Type B pancreatic cell (in vitro differentiated cells): ENCODE measurements at regions not wholly inside any gene's neighbourhood (a gene's known extent, or its start where the extent isn't known, plus 50 kb on each side); places are given as distances from the start of the nearest gene placed in this dataset.
A peak's percentile ranks its signal among the peaks of the same experiment; 100 is the strongest.

Experiments
- DNase-seq: peaks from one replicate; pipeline ENCODE4 v3.0.0; 2021; ENCODE audit warnings: mixed read lengths; ENCODE audit not compliant: unreplicated experiment; ENCODE audit errors: extremely low spot score
- H3K27ac Mint-ChIP-seq: 2 replicates; pipeline ENCODE4 v1.8.0; 2021; ENCODE audit warnings: mild to moderate bottlenecking, mixed read lengths
- H3K27me3 Mint-ChIP-seq: 2 replicates; pipeline ENCODE4 v1.8.0; 2021; ENCODE audit warnings: mixed read lengths
- H3K36me3 Mint-ChIP-seq: 2 replicates; pipeline ENCODE4 v1.8.0; 2021; ENCODE audit warnings: mixed read lengths
- H3K4me1 Mint-ChIP-seq: one replicate; pipeline ENCODE4 v1.8.0; 2021; ENCODE audit warnings: mixed read lengths; ENCODE audit not compliant: unreplicated experiment
- H3K4me3 Mint-ChIP-seq: 2 replicates; pipeline ENCODE4 v1.8.0; 2021; ENCODE audit warnings: mild to moderate bottlenecking, mixed read lengths
- H3K9me3 Mint-ChIP-seq: 2 replicates; pipeline ENCODE4 v1.8.0; 2021; ENCODE audit warnings: mixed read lengths
- CTCF ChIP-seq: fragments of 200-600 bp; sonication (generic); conservative IDR thresholded peaks from 2 replicates; pipeline ENCODE4 v1.5.0; 2021; ENCODE audit warnings: antibody characterized with exemption, mild to moderate bottlenecking

DNA sequence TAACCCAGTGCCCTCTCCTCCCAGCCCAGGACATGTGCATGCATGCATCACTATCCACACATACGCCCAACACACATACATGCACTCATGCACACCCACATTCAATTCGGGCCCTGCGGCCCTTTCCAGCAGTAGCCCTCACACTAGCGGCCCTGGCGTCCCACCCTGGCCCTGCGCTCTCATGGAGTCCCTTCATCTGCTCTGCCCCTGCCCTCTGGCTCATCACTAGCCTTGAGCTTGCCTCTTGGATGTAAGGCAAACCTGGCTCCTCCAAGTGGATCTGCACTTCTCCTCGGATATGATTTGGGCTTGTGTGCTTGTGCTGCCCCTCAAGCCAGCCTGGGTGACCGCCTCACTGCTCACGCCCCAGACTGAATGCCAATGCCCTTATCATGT is 147.2 kb downstream of the SEC61B start:
- DNase-seq = no peak
- peaks cover 7% of the 10 kb centered on the region for H3K27me3 Mint-ChIP-seq
- no peaks in the 10 kb centered on the region for H3K9me3 Mint-ChIP-seq
- H3K4me1 Mint-ChIP-seq = peaks cover 19% of the 10 kb centered on the region
- no peak overlapping the region for H3K27ac Mint-ChIP-seq
- no peaks in the 10 kb centered on the region for H3K36me3 Mint-ChIP-seq
- H3K4me3 Mint-ChIP-seq = peak overlapping the region; percentile 77
- no peak for TF ChIP-seq CTCF

DNA sequence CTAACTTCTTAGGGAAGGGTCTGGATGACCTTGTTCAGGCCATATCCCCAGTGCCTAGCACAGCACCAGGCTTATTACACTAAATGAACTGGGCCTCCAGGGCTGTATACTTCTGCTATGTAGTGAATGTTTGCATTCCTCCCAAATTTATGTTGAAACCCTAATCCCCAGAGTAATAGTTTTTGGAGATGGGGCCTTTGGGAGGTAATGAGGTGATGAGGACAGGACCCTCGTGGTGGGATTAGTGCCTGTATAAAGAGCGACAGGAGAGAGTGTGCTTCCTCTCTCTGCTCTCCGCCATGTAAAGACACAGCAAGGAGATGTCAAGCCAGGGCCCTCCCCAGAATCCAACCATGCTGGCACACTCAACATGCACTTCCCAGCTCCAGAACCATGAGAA is 148.3 kb downstream of the SEC61B start:
- no peak for DNase-seq
- TF ChIP-seq CTCF = no peak
- Mint-ChIP-seq H3K4me3 (no peak overlapping the region), H3K27me3 (peaks cover 7% of the 10 kb centered on the region), H3K36me3 (no peaks in the 10 kb centered on the region), H3K4me1 (peaks cover 19% of the 10 kb centered on the region), H3K27ac (no peak overlapping the region), H3K9me3 (no peaks in the 10 kb centered on the region)

GRCh38 chr9:99371376-99371775 is 149.3 kb downstream of the SEC61B start:
- H3K27ac Mint-ChIP-seq = no peak overlapping the region
- peaks cover 19% of the 10 kb centered on the region for H3K4me1 Mint-ChIP-seq
- no peaks in the 10 kb centered on the region for H3K36me3 Mint-ChIP-seq
- no peak for TF ChIP-seq CTCF
- H3K27me3 Mint-ChIP-seq = peaks cover 10% of the 10 kb centered on the region
- DNase-seq = no peak
- no peaks in the 10 kb centered on the region for H3K9me3 Mint-ChIP-seq
- no peak overlapping the region for H3K4me3 Mint-ChIP-seq

- no peak overlapping the region for H3K27ac Mint-ChIP-seq
- no peaks in the 10 kb centered on the region for H3K36me3 Mint-ChIP-seq
- no peaks in the 10 kb centered on the region for H3K9me3 Mint-ChIP-seq
- DNase-seq = no peak
- no peak overlapping the region for H3K4me3 Mint-ChIP-seq
- no peak for TF ChIP-seq CTCF
- peaks cover 14% of the 10 kb centered on the region for H3K4me1 Mint-ChIP-seq
- H3K27me3 Mint-ChIP-seq = peaks cover 6% of the 10 kb centered on the region
These were observed 151.8 kb downstream of the SEC61B start for GRCh38 chr9:99373912-99374311.

DNA sequence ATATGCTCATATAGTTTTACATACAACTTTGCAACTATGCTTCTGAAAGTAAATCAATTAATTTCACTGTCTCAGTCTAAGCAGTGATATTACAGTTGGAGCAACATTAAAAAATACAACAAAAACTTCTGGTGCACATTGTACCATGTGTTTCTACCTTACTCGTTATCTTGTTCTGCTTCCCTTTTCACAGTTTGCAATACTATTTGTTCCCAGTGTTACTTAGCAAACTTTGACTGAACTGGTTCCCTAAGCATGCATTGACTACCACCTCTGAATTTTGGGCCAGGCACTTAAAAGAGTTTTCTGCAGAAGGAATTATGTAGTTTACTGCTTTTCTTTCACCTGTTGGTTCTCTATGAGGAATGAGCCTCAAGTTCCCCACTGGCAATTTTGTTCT is 152.7 kb downstream of the SEC61B start:
- H3K9me3 Mint-ChIP-seq = no peaks in the 10 kb centered on the region
- TF ChIP-seq CTCF = no peak
- H3K36me3 Mint-ChIP-seq = no peaks in the 10 kb centered on the region
- no peak overlapping the region for H3K4me3 Mint-ChIP-seq
- DNase-seq = no peak
- peaks cover 6% of the 10 kb centered on the region for H3K27me3 Mint-ChIP-seq
- H3K27ac Mint-ChIP-seq = no peak overlapping the region
- H3K4me1 Mint-ChIP-seq = peaks cover 10% of the 10 kb centered on the region

- no peaks in the 10 kb centered on the region for H3K36me3 Mint-ChIP-seq
- no peaks in the 10 kb centered on the region for H3K9me3 Mint-ChIP-seq
- no peak overlapping the region for H3K27ac Mint-ChIP-seq
- no peak for TF ChIP-seq CTCF
- H3K27me3 Mint-ChIP-seq = peaks cover 6% of the 10 kb centered on the region
- no peak overlapping the region for H3K4me3 Mint-ChIP-seq
- DNase-seq = no peak
- H3K4me1 Mint-ChIP-seq = peaks cover 10% of the 10 kb centered on the region
These were observed 153.4 kb downstream of the SEC61B start for GRCh38 chr9:99375481-99375880.
